A549 (cell line): ENCODE measurements at regions not wholly inside any gene's neighbourhood (a gene's known extent, or its start where the extent isn't known, plus 50 kb on each side); places are given as distances from the start of the nearest gene placed in this dataset.

Experiments
- ATAC-seq, 2 experiments: fragments of 200-7000 bp in 1 of 2; fragments of >200 bp in 1 of 2; cut with Nextera tagmentation in 1 of 2; cut with Tn5 transposase in 1 of 2; 3 replicates each; pipeline versions ENCODE4 v1.8.0 to v1.9.1; 2018 to 2020; ENCODE audit warnings: mild to moderate bottlenecking in 1 of 2, moderate library complexity in 1 of 2
- CTCF ChIA-PET: fragments of 300-600 bp; sonication (Branson Sonifier 250); formaldehyde crosslinking; extraction: SDS; loops from one replicate; lab custom pipeline; 2021; ENCODE audit warnings: antibody characterized with exemption, inconsistent platforms; lab: Yijun Ruan, JAX
- POLR2A ChIA-PET: fragments of 350-600 bp; formaldehyde crosslinking; extraction: SDS; loops from one replicate; lab custom pipeline; 2021; ENCODE audit warnings: antibody characterized with exemption, inconsistent platforms; lab: Yijun Ruan, JAX
- DNase-seq, 2 experiments: peaks; one replicate each; pipeline versions ENCODE4 v3.0.0 to v3.0.0-alpha.2; 2011 to 2016; ENCODE audit warnings: low read depth in 1 of 2, low spot score in 1 of 2
- FAIRE-seq: peaks from 2 replicates; lab custom pipeline; 2011; peaks lifted over from hg19 to GRCh38; lab: Jason Lieb, UNC
- H3K27ac ChIP-seq, 2 experiments: fragments of >200 bp; sonication (Bioruptor Twin); formaldehyde crosslinking; 3 replicates each; pipeline ENCODE4 v1.5.1; 2016 to 2017
- H3K4me1 ChIP-seq: fragments of >200 bp; sonication (Bioruptor Twin); formaldehyde crosslinking; 3 replicates; pipeline ENCODE4 v1.6.1; 2016
- H3K4me2 ChIP-seq: fragments of >200 bp; sonication (Bioruptor Twin); formaldehyde crosslinking; 3 replicates; pipeline ENCODE4 v1.6.1; 2016
- H3K4me3 ChIP-seq: fragments of >200 bp; sonication (Bioruptor Twin); formaldehyde crosslinking; 3 replicates; pipeline ENCODE4 v1.5.1; 2016
- H3K9me3 ChIP-seq: fragments of >200 bp; sonication (Bioruptor Twin); formaldehyde crosslinking; 3 replicates; pipeline ENCODE4 v1.6.1; 2016
- BHLHE40 ChIP-seq: IDR thresholded peaks from 2 replicates; pipeline ENCODE4 v1.6.1; 2012; ENCODE audit warnings: low read depth, low read length, inconsistent platforms
- CBX8 ChIP-seq: fragments of 200-600 bp; sonication (generic); IDR thresholded peaks from 2 replicates; pipeline ENCODE4 v1.6.1; 2016
- CHD2 ChIP-seq: fragments of 150-350 bp; IDR thresholded peaks from 2 replicates; pipeline ENCODE4 v1.6.1; 2014; ENCODE audit warnings: low read length; ENCODE audit not compliant: partially characterized antibody
- EHMT2 ChIP-seq: fragments of 200-600 bp; sonication (generic); IDR thresholded peaks from 2 replicates; pipeline ENCODE4 v1.6.1; 2016; ENCODE audit warnings: antibody characterized with exemption, low read depth, mild to moderate bottlenecking, moderate library complexity
- ESRRA ChIP-seq: fragments of 150-350 bp; IDR thresholded peaks from 2 replicates; pipeline ENCODE4 v1.6.1; 2014; ENCODE audit warnings: mild to moderate bottlenecking, low read length, borderline replicate concordance
- FOSB ChIP-seq: fragments of 250-450 bp; sonication (Bioruptor Pico); IDR thresholded peaks from 2 replicates; pipeline ENCODE4 v1.5.0; 2020; ENCODE audit warnings: mild to moderate bottlenecking, moderate library complexity
- FOSL2 ChIP-seq, 2 experiments: fragments of 450-650 bp in 1 of 2; fragments of >200 bp in 1 of 2; sonication (Bioruptor Twin) in 1 of 2; formaldehyde crosslinking; IDR thresholded peaks; 2 replicates each; pipeline versions ENCODE4 v1.5.0 to v1.6.1; 2016 to 2020; ENCODE audit warnings: mild to moderate bottlenecking in 1 of 2, moderate library complexity in 1 of 2
- HOXB5 ChIP-seq: fragments of 250-450 bp; sonication (Bioruptor Pico); IDR thresholded peaks from 2 replicates; pipeline ENCODE4 v1.5.0; 2020; ENCODE audit warnings: mild to moderate bottlenecking, moderate library complexity
- JUN ChIP-seq, 2 experiments: fragments of >200 bp; sonication (Bioruptor Twin); formaldehyde crosslinking; IDR thresholded peaks; 2 replicates in 1 of 2; 3 replicates in 1 of 2; pipeline ENCODE4 v1.6.1; 2016 to 2017
- KDM1A ChIP-seq: fragments of 200-600 bp; sonication (generic); IDR thresholded peaks from 2 replicates; pipeline ENCODE4 v1.6.1; 2016; ENCODE audit warnings: low read depth, mild to moderate bottlenecking
- MYC ChIP-seq: IDR thresholded peaks from 2 replicates; pipeline ENCODE4 v1.6.1; 2012; ENCODE audit warnings: mild to moderate bottlenecking, inconsistent platforms, low read length, improper control_type of control experiment, borderline replicate concordance
- NPAS2 ChIP-seq: fragments of 250-450 bp; sonication (Bioruptor Pico); IDR thresholded peaks from 2 replicates; pipeline ENCODE4 v1.8.0; 2022; ENCODE audit warnings: mild to moderate bottlenecking, moderate library complexity, borderline replicate concordance
- PHF8 ChIP-seq: fragments of 200-600 bp; sonication (generic); IDR thresholded peaks from 2 replicates; pipeline ENCODE4 v1.6.1; 2016; ENCODE audit warnings: low read depth, mild to moderate bottlenecking, antibody characterized with exemption, moderate library complexity, borderline replicate concordance
- RCOR1 ChIP-seq: fragments of 150-350 bp; IDR thresholded peaks from 2 replicates; pipeline ENCODE4 v1.6.1; 2014; ENCODE audit warnings: antibody characterized with exemption, low read length, low read depth
- RFX5 ChIP-seq: fragments of 450-650 bp; IDR thresholded peaks from 2 replicates; pipeline ENCODE4 v1.7.1; 2014; ENCODE audit warnings: antibody characterized with exemption, mild to moderate bottlenecking, moderate library complexity
- RNF2 ChIP-seq: fragments of 200-600 bp; sonication (generic); IDR thresholded peaks from 2 replicates; pipeline ENCODE4 v1.6.1; 2016; ENCODE audit warnings: low read depth, mild to moderate bottlenecking, antibody characterized with exemption, moderate library complexity, borderline replicate concordance
- TFCP2L1 ChIP-seq: fragments of 250-450 bp; sonication (Bioruptor Pico); IDR thresholded peaks from 2 replicates; pipeline ENCODE4 v1.5.0; 2021; ENCODE audit warnings: mild to moderate bottlenecking
- WGBS: methylation state at CpG from one replicate; pipeline ENCODE4 v1.1.6; 2017; ENCODE audit errors: missing lambda C conversion rate; 5-methylcytosine and 5-hydroxymethylcytosine counted together
- TF ChIP-seq, protein P1 (sequence below): IDR thresholded peaks from 2 replicates; pipeline ENCODE4 v1.6.1; 2012
- TF ChIP-seq, protein P2 (sequence below): fragments of 150-350 bp; IDR thresholded peaks from 2 replicates; pipeline ENCODE4 v1.6.1; 2014; ENCODE audit warnings: low read depth, mild to moderate bottlenecking, low read length
- TF ChIP-seq, protein P3 (sequence below): fragments of 250-450 bp; sonication (Bioruptor Pico); IDR thresholded peaks from 2 replicates; pipeline ENCODE4 v1.5.0; 2021; ENCODE audit warnings: mild to moderate bottlenecking, moderate library complexity, borderline replicate concordance

DNA sequence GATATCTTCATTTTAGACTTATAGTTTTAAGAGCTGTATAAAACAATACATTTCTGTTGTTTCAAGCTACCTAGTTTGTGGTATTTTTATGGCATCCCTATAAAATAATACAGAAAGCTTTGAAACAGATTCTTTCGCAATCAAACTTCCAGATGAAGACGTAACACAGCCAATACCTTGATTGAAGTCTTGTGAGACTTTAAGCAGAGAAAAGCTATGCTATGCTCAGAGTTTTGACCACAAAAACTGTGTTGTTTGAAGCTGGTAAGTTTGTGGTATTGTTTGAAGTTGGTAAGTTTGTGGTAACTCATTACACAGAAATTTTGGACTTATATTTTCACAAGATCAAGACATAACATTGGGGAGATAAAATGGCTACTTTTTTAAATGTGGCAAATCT, 201.8 kb upstream of the UGT8 start (continued):
- no peak for TF ChIP-seq RFX5
- no peak for TF ChIP-seq ESRRA

DNA sequence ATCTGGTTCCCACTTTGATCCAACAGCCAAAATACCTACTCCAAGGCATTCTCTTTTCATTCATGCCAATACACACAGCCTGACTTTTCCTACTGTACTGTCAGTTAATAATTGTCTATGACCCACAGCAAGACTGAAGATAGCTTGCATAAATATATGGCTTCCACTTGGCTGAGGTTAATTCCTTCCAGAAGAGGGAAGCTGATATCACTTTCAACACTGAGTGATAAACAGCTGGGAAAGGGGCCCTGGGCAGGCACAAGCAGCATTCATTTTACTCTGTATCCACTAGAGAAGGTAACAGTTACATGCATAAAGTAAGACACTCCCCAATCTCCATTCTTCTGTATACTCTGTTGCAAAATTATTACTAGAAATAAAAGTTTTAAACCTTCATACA, 200.2 kb upstream of the UGT8 start:
- Histone ChIP-seq H3K9me3 (no peaks in the 10 kb centered on the region), H3K27ac (no peak overlapping the region), H3K4me2 (no peak overlapping the region), H3K4me1 (no peaks in the 10 kb centered on the region), H3K4me3 (no peak overlapping the region)
- TF ChIP-seq HOXB5 (no peak), JUN (IDR thresholded peaks at IDR 0.05) (no peak), FOSL2 (IDR thresholded peaks at IDR 0.05) (no peak), FOSL2 (CRISPR knock-in tag; IDR thresholded peaks at IDR 0.05) (no peak), RCOR1 (no peak), RNF2 (no peak), MYC (no peak), RFX5 (no peak), FOSB (CRISPR knock-in tag) (no peak)
- TF ChIP-seq, protein P1, sequence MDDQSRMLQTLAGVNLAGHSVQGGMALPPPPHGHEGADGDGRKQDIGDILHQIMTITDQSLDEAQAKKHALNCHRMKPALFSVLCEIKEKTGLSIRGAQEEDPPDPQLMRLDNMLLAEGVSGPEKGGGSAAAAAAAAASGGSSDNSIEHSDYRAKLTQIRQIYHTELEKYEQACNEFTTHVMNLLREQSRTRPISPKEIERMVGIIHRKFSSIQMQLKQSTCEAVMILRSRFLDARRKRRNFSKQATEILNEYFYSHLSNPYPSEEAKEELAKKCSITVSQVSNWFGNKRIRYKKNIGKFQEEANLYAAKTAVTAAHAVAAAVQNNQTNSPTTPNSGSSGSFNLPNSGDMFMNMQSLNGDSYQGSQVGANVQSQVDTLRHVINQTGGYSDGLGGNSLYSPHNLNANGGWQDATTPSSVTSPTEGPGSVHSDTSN = no peak
- TF ChIP-seq, protein P2, sequence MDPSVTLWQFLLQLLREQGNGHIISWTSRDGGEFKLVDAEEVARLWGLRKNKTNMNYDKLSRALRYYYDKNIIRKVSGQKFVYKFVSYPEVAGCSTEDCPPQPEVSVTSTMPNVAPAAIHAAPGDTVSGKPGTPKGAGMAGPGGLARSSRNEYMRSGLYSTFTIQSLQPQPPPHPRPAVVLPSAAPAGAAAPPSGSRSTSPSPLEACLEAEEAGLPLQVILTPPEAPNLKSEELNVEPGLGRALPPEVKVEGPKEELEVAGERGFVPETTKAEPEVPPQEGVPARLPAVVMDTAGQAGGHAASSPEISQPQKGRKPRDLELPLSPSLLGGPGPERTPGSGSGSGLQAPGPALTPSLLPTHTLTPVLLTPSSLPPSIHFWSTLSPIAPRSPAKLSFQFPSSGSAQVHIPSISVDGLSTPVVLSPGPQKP = no peak
- POLR2A ChIA-PET = no interaction called here
- DNase-seq (no peak), FAIRE-seq (no peak), ATAC-seq (no peak)
- CTCF ChIA-PET = interaction anchor here (1.0 kb wide), 1 partner anchor 13 kb away, joined by 3 read pairs; no protein-coding TSS in a partner anchor

GRCh38 chr4:114399105-114399504, 199.5 kb upstream of the UGT8 start:
- ChIA-PET CTCF (interaction anchor here (0.6 kb wide), 1 partner anchor 31 kb away, joined by 4 read pairs; no protein-coding TSS in a partner anchor), POLR2A (no interaction called here)
- WGBS = 17% methylated on average over 3 of the region's 5 CpGs
- no peak for TF ChIP-seq KDM1A
- no peak for TF ChIP-seq CBX8
- Histone ChIP-seq H3K4me2 (no peak overlapping the region), H3K9me3 (no peaks in the 10 kb centered on the region), H3K4me1 (no peaks in the 10 kb centered on the region), H3K4me3 (no peak overlapping the region), H3K27ac (no peak overlapping the region)
- ATAC-seq (no peak), FAIRE-seq (no peak), DNase-seq (no peak)

DNA sequence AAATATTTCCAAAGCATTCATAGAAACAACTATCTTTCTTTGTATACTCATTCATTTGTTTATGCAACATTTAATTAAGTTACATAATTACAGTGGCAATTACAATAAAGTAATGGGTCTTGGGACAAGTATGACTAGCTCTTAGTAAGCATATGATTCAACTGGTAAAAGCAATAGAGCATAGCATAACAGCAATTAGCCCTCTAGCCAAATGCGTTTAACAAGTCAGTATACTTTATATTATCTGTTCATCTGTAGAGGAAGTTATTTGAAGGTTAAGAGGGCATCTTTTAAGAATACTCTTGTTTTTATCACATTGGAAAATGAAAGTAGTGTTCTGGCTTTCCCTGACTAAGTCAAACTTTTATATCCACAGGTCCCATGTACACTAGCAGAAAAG, 198.1 kb upstream of the UGT8 start:
- Histone ChIP-seq H3K4me1 (no peaks in the 10 kb centered on the region), H3K27ac (no peak overlapping the region), H3K4me2 (no peak overlapping the region), H3K4me3 (no peak overlapping the region), H3K9me3 (no peaks in the 10 kb centered on the region)
- WGBS = 0% methylated on average over 1 of the region's 1 CpG
- no peak for ATAC-seq
- DNase-seq = no peak
- POLR2A ChIA-PET = no interaction called here
- CTCF ChIA-PET = no interaction called here
- TF ChIP-seq PHF8 = no peak
- TF ChIP-seq, protein P3, sequence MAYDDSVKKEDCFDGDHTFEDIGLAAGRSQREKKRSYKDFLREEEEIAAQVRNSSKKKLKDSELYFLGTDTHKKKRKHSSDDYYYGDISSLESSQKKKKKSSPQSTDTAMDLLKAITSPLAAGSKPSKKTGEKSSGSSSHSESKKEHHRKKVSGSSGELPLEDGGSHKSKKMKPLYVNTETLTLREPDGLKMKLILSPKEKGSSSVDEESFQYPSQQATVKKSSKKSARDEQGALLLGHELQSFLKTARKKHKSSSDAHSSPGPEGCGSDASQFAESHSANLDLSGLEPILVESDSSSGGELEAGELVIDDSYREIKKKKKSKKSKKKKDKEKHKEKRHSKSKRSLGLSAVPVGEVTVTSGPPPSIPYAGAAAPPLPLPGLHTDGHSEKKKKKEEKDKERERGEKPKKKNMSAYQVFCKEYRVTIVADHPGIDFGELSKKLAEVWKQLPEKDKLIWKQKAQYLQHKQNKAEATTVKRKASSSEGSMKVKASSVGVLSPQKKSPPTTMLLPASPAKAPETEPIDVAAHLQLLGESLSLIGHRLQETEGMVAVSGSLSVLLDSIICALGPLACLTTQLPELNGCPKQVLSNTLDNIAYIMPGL (CRISPR knock-in tag) = no peak
- TF ChIP-seq EHMT2 = no peak
- no peak for TF ChIP-seq NPAS2 (CRISPR knock-in tag)
- no peak for TF ChIP-seq MYC
- TF ChIP-seq BHLHE40 = no peak
- TF ChIP-seq CHD2 = no peak
- TF ChIP-seq TFCP2L1 (CRISPR knock-in tag) = no peak
- FAIRE-seq = no peak
